GM12872 (cell line): ENCODE measurements at regions not wholly inside any gene's neighbourhood (a gene's known extent, or its start where the extent isn't known, plus 50 kb on each side); places are given as distances from the start of the nearest gene placed in this dataset.

Source experiments
- TF ChIP-seq, protein P1 (sequence below): IDR thresholded peaks from 3 replicates; pipeline ENCODE4 v1.5.1; 2011; ENCODE audit warnings: low read depth, mild to moderate bottlenecking, low read length, moderate library complexity; ENCODE audit not compliant: insufficient read depth

DNA sequence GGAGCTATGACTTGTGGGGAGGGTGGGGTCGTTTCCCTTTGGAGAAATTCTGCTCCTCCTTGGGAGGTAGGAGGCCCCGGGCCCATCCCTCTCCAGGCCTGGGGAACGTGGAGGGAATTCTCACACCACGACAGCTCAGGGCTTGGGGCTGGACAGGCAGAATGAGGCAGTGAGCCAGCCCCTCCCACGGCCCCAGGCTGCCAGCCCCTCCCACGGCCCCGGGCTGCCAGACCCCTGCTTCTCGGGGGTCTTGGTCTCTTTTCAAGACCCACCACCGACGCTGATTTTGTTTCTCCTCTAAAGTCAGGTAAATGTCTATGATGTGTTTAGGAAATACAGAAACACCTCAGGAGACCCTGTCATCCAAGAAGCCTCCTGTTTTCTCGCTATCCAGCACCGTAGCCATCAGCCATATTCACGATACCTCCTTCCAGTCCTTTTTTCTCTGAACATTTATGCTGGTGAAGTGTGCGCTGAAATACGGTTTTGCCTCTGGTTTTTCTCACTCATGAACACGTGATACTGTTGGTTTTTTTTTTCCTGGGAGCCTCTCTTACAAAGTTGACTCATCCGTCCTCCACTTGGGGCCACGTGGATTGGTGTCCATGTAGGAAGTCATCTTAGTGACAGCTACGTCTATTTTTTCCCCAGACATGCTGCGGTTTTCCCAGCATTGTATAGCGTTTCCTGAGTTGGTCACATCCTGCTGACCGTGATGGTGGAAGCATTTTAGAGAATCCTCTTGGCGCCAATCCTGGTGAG, 1219.6 kb downstream of the BRD1 start:
- TF ChIP-seq, protein P1, sequence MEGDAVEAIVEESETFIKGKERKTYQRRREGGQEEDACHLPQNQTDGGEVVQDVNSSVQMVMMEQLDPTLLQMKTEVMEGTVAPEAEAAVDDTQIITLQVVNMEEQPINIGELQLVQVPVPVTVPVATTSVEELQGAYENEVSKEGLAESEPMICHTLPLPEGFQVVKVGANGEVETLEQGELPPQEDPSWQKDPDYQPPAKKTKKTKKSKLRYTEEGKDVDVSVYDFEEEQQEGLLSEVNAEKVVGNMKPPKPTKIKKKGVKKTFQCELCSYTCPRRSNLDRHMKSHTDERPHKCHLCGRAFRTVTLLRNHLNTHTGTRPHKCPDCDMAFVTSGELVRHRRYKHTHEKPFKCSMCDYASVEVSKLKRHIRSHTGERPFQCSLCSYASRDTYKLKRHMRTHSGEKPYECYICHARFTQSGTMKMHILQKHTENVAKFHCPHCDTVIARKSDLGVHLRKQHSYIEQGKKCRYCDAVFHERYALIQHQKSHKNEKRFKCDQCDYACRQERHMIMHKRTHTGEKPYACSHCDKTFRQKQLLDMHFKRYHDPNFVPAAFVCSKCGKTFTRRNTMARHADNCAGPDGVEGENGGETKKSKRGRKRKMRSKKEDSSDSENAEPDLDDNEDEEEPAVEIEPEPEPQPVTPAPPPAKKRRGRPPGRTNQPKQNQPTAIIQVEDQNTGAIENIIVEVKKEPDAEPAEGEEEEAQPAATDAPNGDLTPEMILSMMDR = no peak

DNA sequence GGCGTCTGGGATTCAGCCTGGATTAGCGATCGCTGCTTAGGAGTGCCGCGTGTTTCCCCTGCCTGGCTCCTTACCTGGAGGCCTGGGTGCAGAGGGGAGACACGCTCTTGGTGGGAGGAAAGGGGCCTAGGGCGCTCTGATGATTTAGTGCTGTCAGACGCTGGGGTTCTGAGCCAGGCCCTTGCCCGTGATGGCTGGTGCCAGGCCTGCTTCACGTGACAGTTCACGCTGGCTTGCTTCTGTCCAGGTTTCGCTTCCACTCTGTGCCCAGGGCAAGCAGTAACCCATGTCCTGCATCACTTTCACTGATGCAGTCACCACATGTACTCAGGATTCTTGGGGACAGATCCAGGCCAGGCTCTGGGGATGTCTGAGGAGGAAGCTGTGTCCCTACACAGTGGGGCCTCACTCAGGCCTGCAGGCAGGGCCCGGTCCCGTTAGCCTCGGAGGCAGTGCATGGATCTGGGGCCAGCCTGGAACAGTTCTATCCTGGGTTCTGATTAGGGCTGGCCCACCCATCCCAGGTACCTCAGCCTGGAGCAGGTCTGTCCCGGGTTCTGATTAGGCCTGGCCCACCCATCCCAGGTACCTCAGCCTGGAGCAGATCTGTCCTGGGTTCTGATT, 1220.9 kb downstream of the BRD1 start:
- TF ChIP-seq, protein P1 = no peak

DNA sequence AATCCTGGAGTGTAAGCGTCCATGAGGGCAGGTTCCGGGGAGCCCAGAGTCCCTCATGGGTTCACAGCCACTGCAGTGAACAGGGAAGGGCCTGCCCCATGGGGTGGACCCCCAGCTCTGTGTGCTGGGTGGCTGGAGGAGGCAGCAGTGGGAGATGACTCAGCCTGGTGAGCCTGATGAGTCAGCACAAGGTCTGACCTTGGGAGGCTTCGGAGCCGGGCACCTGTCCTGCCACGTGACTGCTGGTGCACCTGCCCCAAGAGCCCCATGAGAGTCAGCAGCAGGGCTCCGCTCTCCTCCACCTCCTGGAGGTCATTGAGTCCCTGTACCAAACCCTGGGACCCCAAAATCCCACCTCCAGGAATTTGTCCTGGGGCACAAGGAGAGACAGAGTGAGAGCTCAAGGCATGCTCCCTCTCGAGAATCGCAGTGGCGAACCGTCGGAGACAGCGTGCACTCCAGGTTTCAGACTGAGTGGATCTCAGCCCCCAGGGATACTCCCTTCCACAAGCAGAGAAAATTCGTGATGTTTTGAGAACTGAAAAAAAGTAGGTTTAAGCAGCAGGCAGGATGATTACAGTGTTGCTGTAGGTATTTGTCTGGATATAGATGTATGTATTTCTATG, 1221.7 kb downstream of the BRD1 start:
- TF ChIP-seq, protein P1 = no peak

DNA sequence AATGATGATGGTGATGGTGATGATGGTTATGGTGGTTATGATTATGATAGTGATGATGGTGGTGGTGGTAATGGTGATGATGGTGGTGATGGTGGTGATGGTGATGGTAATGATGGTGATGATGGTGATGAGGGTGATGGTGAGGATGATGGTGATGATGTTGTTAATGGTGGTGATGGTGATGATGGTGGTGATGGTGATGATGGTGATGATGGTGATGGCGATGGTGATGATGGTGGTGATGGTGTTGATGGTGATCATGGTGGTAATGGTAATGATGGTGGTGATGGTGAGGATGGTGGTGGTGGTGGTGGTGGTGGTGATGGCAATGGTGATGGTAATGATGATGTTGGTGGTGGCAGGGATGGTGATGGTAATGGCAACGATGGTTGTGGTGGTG, 1222.5 kb downstream of the BRD1 start:
- TF ChIP-seq, protein P1 = no peak

DNA sequence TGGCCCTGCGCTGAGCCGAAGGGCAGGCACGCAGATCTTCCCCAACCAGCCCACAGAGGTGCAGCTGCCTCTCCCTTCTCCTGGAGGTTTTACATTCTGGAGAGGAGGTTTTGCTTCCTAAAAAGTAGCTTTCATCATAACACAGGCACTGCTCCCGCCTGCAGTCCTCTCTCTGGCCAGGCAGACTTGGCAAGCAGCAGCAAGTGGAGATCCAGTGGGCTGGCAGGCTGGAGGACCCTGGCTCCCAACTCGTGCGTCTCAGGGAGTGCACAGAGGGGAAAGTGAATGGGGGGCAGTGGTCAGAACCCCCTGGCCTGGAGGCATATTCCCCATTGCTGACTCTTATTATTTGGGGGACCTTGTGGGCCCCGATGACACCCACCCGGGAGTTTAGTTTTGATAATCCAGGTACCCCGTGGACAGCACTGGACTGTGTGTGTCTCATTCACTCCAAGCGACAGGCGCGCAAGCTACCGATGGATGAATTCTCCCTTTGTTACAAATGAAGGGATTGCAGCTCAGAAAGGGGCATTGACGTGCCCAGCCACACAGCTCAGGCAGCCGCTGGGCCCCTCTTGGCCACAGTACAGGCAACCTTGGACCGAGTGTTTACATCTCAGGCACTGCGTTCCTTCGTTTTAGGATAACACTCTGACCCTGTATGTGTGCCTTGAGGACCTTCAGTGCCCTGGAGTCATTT, 1223.9 kb downstream of the BRD1 start:
- TF ChIP-seq, protein P1 = no peak

DNA sequence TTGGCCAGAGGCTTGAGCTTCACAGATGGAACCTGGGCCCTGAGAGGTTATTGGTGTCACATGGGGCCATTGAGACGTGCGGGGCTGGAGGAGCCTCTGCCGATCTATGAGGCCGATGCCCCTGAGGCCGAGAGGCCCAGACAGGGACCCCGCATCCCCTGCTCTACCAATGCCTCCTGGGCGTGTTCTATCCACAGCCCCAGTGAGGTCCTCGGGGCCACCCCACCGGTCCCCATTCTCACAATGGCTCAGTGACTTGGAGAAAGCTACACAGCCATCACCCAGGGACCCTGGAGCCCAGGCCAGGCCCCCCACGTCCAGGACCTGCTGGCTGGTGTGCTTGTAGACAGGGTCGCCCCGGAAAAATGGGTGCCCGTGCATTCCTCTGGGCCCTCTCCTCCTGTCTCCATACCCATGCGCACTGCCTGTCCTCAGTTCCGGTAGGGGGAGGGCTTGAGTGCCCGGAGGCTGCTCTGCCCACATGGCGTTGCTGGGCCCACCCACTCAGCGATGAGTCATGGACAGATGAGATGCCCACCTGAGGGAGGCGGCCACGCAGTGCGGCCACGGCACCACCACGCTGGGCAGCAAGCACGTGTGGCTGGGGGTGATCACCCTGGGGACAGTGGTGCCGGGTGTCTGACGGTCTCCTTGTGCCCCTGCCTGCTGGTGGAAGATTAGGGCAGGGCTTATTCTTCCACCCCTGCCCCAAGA, 1224.7 kb downstream of the BRD1 start:
- TF ChIP-seq, protein P1 = no peak
